Spleen (tissue), 11 donors: ENCODE measurements at regions not wholly inside any gene's neighbourhood (a gene's known extent, or its start where the extent isn't known, plus 50 kb on each side); places are given as distances from the start of the nearest gene placed in this dataset.

Source experiments
- DNase-seq: peaks from one replicate; pipeline ENCODE4 v3.0.0-alpha.2; 2020
- H3K27ac ChIP-seq, 8 donors: fragments of 200-600 bp; sonication (generic) in 7 of 8; 1 replicate in 4 of 8; 2 replicates in 4 of 8; pipeline versions ENCODE4 v1.5.0 to v1.8.0; 2016 to 2021; ENCODE audit warnings: inconsistent platforms in 4 of 8, mild to moderate bottlenecking in 4 of 8, moderate library complexity in 1 of 8
- H3K27me3 ChIP-seq, 7 donors: fragments of 200-600 bp; sonication (generic) in 6 of 7; replicated peaks in 1 of 7; 1 replicate in 4 of 7; 2 replicates in 3 of 7; pipeline versions ENCODE4 v1.5.0 to v1.8.0; 2016 to 2021; ENCODE audit warnings: inconsistent platforms in 3 of 7, mild to moderate bottlenecking in 1 of 7
- H3K36me3 ChIP-seq, 6 donors: fragments of 200-600 bp; sonication (generic) in 5 of 6; 1 replicate in 4 of 6; 2 replicates in 2 of 6; pipeline versions ENCODE4 v1.5.0 to v1.8.0; 2016 to 2021; ENCODE audit warnings: inconsistent platforms in 2 of 6
- H3K4me1 ChIP-seq, 6 donors: fragments of 200-600 bp; sonication (generic) in 5 of 6; 1 replicate in 3 of 6; 2 replicates in 3 of 6; pipeline versions ENCODE4 v1.5.0 to v1.8.0; 2016 to 2021; ENCODE audit warnings: inconsistent platforms in 3 of 6
- H3K4me3 ChIP-seq, 8 donors: fragments of 200-600 bp; sonication (generic) in 7 of 8; 1 replicate in 4 of 8; 2 replicates in 4 of 8; pipeline versions ENCODE4 v1.5.0 to v1.8.0; 2016 to 2021; ENCODE audit warnings: inconsistent platforms in 4 of 8, mild to moderate bottlenecking in 4 of 8, moderate library complexity in 2 of 8
- H3K9me3 ChIP-seq, 8 donors: fragments of 200-600 bp; sonication (generic) in 7 of 8; 1 replicate in 4 of 8; 2 replicates in 4 of 8; pipeline versions ENCODE4 v1.5.0 to v1.8.0; 2016 to 2021; ENCODE audit warnings: inconsistent platforms in 4 of 8
- POLR2A ChIP-seq, 3 donors: fragments of 450-650 bp; IDR thresholded peaks; one replicate each; pipeline ENCODE4 v1.5.1; 2017; ENCODE audit warnings: antibody characterized with exemption in 3 of 3, mild to moderate bottlenecking in 1 of 3
- POLR2AphosphoS5 ChIP-seq, 3 donors: sonication (generic); formaldehyde crosslinking; IDR thresholded peaks; one replicate each; pipeline ENCODE4 v1.5.1; 2017; ENCODE audit warnings: antibody characterized with exemption in 3 of 3
- WGBS, 5 donors: extraction: QIAGEN DNeasy Blood & Tissue Kit in 3 of 5; methylation state at CpG; one replicate each; pipeline versions ENCODE4 v1.1.5 to v1.1.7; 2013 to 2018; 5-methylcytosine and 5-hydroxymethylcytosine counted together
- intact Hi-C: fragments of 100-400 bp; cut with DNase I; formaldehyde crosslinking; loops from one replicate; pipeline ENCODE4 v1.15.0; 2023; ENCODE audit warnings: low total_unique reads
- TF ChIP-seq, protein P1 (sequence below), 11 experiments: fragments of 200-600 bp in 7 of 11; fragments of 450-650 bp in 4 of 11; sonication (generic) in 4 of 11; IDR thresholded peaks in 8 of 11; conservative IDR thresholded peaks in 3 of 11; 1 replicate in 7 of 11; 2 replicates in 4 of 11; pipeline versions ENCODE4 v1.4.0 to v1.8.0; 2016 to 2021; ENCODE audit warnings: antibody characterized with exemption in 11 of 11, inconsistent platforms in 4 of 11, mild to moderate bottlenecking in 1 of 11
- donor health status: healthy with polysubstance abuse.
- donor health status: DM: no; HTN: no; CAD: no; lungs with moderate emphysema.
- donor health status: DM: no; HTN: no; CAD: no.
- donor health status: Bipolar disorder and iron deficiency.
- donor health status: healthy.
- donor health status: DM: no; HTN: no; CAD: no.
- donor health status: DM: yes; HTN: yes; CAD: no.

DNA sequence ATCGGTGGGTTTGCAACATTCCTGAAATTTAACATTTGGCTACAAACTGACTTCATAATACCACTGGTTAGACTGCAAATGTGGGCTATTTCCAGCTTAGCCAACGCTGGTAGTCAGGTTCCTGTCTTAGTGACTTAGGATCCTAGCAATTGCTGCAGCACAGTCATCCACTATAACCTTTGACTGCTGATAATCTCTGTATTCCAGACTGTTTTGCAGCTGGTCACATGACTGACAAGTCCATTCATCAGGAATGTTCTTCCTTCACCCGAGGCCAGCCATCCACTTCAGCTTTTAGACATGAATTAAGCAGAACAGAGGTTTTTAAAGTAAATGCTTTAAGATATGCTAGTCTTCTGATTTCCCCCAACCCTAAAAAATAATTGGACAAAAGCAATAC, 425.9 kb upstream of the MPDZ start:
- no peak overlapping the region for H3K4me3 ChIP-seq
- no peak for DNase-seq
- peaks cover 0 to 5% (median 0%) of the 10 kb centered on the region in 8 donors for H3K9me3 ChIP-seq
- TF ChIP-seq POLR2AphosphoS5 (IDR thresholded peaks at IDR 0.05) (no peak), POLR2A (IDR thresholded peaks at IDR 0.05) (no peak)
- TF ChIP-seq, protein P1, sequence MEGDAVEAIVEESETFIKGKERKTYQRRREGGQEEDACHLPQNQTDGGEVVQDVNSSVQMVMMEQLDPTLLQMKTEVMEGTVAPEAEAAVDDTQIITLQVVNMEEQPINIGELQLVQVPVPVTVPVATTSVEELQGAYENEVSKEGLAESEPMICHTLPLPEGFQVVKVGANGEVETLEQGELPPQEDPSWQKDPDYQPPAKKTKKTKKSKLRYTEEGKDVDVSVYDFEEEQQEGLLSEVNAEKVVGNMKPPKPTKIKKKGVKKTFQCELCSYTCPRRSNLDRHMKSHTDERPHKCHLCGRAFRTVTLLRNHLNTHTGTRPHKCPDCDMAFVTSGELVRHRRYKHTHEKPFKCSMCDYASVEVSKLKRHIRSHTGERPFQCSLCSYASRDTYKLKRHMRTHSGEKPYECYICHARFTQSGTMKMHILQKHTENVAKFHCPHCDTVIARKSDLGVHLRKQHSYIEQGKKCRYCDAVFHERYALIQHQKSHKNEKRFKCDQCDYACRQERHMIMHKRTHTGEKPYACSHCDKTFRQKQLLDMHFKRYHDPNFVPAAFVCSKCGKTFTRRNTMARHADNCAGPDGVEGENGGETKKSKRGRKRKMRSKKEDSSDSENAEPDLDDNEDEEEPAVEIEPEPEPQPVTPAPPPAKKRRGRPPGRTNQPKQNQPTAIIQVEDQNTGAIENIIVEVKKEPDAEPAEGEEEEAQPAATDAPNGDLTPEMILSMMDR (IDR thresholded peaks at IDR 0.05 in 8 of 11, conservative IDR thresholded peaks at IDR 0.05 in 3 of 11) = no peak
- intact Hi-C loops = no loop called here
- H3K27ac ChIP-seq = no peak overlapping the region
- WGBS, 5 donors = 52 to 71% (median 56%) methylated on average over 3 of the region's 3 CpGs
- no peaks in the 10 kb centered on the region for H3K27me3 ChIP-seq
- H3K36me3 ChIP-seq = no peaks in the 10 kb centered on the region
- no peaks in the 10 kb centered on the region for H3K4me1 ChIP-seq

DNA sequence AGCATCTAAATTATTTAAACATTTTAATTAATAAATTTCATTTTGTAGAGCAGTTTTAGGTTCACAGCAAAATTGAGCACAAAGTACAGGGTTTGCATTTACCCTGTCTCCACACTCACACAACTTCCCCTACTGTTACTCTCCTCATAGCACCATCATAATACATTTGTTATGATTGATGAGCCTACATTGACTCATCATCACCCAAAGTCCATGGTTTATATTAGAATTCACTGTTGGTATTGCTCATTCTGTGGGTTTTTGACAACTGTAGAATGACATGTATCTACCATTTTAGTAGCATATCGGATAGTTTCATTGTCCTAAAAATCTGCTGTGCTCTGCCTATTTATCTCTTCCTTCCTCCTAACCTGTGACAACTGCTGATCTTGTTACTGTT, 411.1 kb upstream of the MPDZ start:
- no peaks in the 10 kb centered on the region for H3K36me3 ChIP-seq
- intact Hi-C loops = no loop called here
- WGBS, 5 donors = 86 to 94% (median 89%) methylated on average over 1 of the region's 1 CpG
- peaks cover 0 to 33% (median 9%) of the 10 kb centered on the region in 8 donors for H3K9me3 ChIP-seq
- no peak overlapping the region for H3K27ac ChIP-seq
- DNase-seq = no peak
- no peaks in the 10 kb centered on the region for H3K4me1 ChIP-seq
- H3K27me3 ChIP-seq = no peaks in the 10 kb centered on the region
- H3K4me3 ChIP-seq = no peak overlapping the region
- no peak for TF ChIP-seq POLR2AphosphoS5 (IDR thresholded peaks at IDR 0.05)
- TF ChIP-seq POLR2A (IDR thresholded peaks at IDR 0.05) = no peak

DNA sequence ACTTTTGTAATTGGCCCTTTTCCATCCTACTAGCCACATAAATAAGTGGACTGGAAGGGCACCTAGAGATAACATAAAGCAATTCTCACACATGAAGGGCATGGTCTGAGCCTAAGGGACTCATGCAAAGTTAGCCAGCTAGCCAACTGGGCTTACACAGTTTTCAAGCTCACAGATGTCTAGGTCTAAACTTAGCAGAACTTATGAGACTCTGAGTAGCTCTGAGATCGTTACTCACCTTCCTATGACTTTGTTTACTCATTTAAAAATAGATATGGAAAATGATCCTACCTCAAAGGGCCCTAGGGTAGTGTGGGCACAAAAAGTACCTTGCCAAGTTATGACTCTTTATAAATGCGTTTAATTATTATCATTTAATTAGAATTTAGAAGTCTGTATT, 410.4 kb upstream of the MPDZ start:
- Histone ChIP-seq H3K9me3 (peaks cover 0 to 32% (median 8%) of the 10 kb centered on the region in 8 donors), H3K36me3 (no peaks in the 10 kb centered on the region), H3K27ac (no peak overlapping the region), H3K27me3 (no peaks in the 10 kb centered on the region), H3K4me1 (no peaks in the 10 kb centered on the region), H3K4me3 (no peak overlapping the region)
- intact Hi-C loops = no loop called here
- 81 to 92% (median 91%) methylated on average over 2 of the region's 2 CpGs for WGBS, 5 donors
- TF ChIP-seq, protein P1 (IDR thresholded peaks at IDR 0.05 in 8 of 11, conservative IDR thresholded peaks at IDR 0.05 in 3 of 11) = no peak
- no peak for TF ChIP-seq POLR2AphosphoS5 (IDR thresholded peaks at IDR 0.05)
- no peak for TF ChIP-seq POLR2A (IDR thresholded peaks at IDR 0.05)
- DNase-seq = no peak

DNA sequence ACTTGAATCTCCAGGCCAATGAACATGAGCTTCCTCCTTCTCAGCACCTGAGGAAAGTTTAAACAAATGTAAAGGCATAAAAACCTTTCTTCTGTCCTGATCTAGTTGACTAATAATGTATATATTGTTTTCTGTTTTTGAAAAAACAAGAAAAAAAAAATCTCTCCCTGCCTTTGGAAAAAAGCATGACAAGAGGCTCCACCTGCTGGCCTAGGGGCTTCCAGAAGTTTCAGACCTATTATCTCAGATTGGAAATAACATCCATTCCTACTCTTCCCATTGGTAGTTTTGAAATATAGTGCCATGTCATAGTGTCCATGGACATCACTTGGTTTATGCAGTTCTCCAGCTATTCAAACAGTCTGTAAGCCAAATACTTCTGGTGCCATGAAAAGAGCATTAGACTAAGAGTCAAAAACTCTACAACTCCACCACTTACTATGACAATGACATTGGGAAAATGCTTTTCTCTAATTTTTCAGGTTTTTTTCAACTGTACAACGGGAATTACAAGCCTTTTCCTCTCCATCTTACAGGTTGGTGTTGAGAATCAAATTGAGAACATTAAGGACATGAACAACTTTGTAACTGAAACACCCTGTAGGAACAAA, 409.6 kb upstream of the MPDZ start:
- 62 to 79% (median 65%) methylated on average over 1 of the region's 1 CpG for WGBS, 5 donors
- no peaks in the 10 kb centered on the region for H3K27me3 ChIP-seq
- no peak overlapping the region for H3K27ac ChIP-seq
- TF ChIP-seq POLR2AphosphoS5 (IDR thresholded peaks at IDR 0.05) = no peak
- TF ChIP-seq, protein P1 (IDR thresholded peaks at IDR 0.05 in 8 of 11, conservative IDR thresholded peaks at IDR 0.05 in 3 of 11) = peak in 5 of 11 experiments; percentile 6 to 29 (median 21)
- no peak overlapping the region for H3K4me3 ChIP-seq
- no peaks in the 10 kb centered on the region for H3K36me3 ChIP-seq
- H3K4me1 ChIP-seq = no peaks in the 10 kb centered on the region
- intact Hi-C loops = no loop called here
- H3K9me3 ChIP-seq = peaks cover 0 to 27% (median 8%) of the 10 kb centered on the region in 8 donors
- DNase-seq = no peak
